ENCODE measurements at regions not wholly inside any gene's neighbourhood (a gene's known extent, or its start where the extent isn't known, plus 50 kb on each side); places are given as distances from the start of the nearest gene placed in this dataset.

- CTCF ChIA-PET: no interaction called here
- peaks cover 33% of the 10 kb centered on the region for H3K9me3 Mint-ChIP-seq (ENCODE audit: unreplicated experiment)
- POLR2A ChIA-PET: no interaction called here
- no peaks in the 10 kb centered on the region for H3K27me3 Mint-ChIP-seq (ENCODE audit: insufficient read depth, unreplicated experiment)
- no peak overlapping the region for H3K4me3 Mint-ChIP-seq (ENCODE audit: unreplicated experiment)
- TF ChIP-seq CTCF (IDR thresholded peaks at IDR 0.05; ENCODE audit: unreplicated experiment): no peak
- BruUV-seq (replicated peaks): no TSS peak
- no peak for DNase-seq (ENCODE audit: unreplicated experiment)
- H3K36me3 Mint-ChIP-seq (ENCODE audit: insufficient read depth, unreplicated experiment): no peaks in the 10 kb centered on the region
- H3K4me1 Mint-ChIP-seq (ENCODE audit: insufficient read depth, unreplicated experiment): no peaks in the 10 kb centered on the region
- intact Hi-C loops (cut with micrococcal nuclease): no loop called here
- no peak overlapping the region for H3K27ac Mint-ChIP-seq (ENCODE audit: low read depth, unreplicated experiment)
These were observed 511.4 kb downstream of the PCDH17 start for GRCh38 chr13:58142952-58143351.

- Mint-ChIP-seq H3K27me3 (ENCODE audit: insufficient read depth, unreplicated experiment) (no peaks in the 10 kb centered on the region), H3K9me3 (ENCODE audit: unreplicated experiment) (peaks cover 21% of the 10 kb centered on the region), H3K4me3 (ENCODE audit: unreplicated experiment) (no peak overlapping the region), H3K4me1 (ENCODE audit: insufficient read depth, unreplicated experiment) (no peaks in the 10 kb centered on the region), H3K27ac (ENCODE audit: low read depth, unreplicated experiment) (no peak overlapping the region), H3K36me3 (ENCODE audit: insufficient read depth, unreplicated experiment) (no peaks in the 10 kb centered on the region)
- POLR2A ChIA-PET: no interaction called here
- no peak for DNase-seq (ENCODE audit: unreplicated experiment)
- CTCF ChIA-PET: no interaction called here
- BruUV-seq (replicated peaks): no TSS peak
- intact Hi-C loops (cut with micrococcal nuclease): no loop called here
- TF ChIP-seq CTCF (IDR thresholded peaks at IDR 0.05; ENCODE audit: unreplicated experiment): no peak
These were observed 513.1 kb downstream of the PCDH17 start for GRCh38 chr13:58144616-58145015.

DNA sequence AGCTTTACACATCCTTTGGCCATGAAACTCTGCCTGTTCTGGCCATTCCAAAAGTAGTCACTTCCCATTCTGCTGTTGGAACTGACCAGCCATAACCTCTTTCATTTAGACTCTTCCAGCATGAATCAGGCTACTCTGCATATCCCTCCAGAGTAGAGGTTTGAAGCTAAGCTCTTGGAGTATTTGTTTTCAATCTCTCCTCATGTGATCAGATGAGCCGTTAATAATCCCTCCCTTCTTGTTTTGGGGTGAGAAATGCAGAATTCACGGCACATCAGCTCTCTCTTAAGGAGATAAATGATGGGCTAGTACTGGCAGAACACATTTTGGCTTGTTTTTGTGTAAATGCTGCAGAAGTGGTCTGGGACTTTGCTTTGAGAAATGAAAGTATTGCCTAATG is 519.9 kb downstream of the PCDH17 start:
- ChIA-PET POLR2A (no interaction called here), CTCF (interaction anchor here (0.7 kb wide), 1 partner anchor 67 kb away, joined by 3 read pairs; no protein-coding TSS in a partner anchor)
- Mint-ChIP-seq H3K4me3 (ENCODE audit: unreplicated experiment) (no peak overlapping the region), H3K36me3 (ENCODE audit: insufficient read depth, unreplicated experiment) (no peaks in the 10 kb centered on the region), H3K27ac (ENCODE audit: low read depth, unreplicated experiment) (no peak overlapping the region), H3K27me3 (ENCODE audit: insufficient read depth, unreplicated experiment) (no peaks in the 10 kb centered on the region), H3K4me1 (ENCODE audit: insufficient read depth, unreplicated experiment) (no peaks in the 10 kb centered on the region), H3K9me3 (ENCODE audit: unreplicated experiment) (no peaks in the 10 kb centered on the region)
- BruUV-seq (replicated peaks): no TSS peak
- no peak for DNase-seq (ENCODE audit: unreplicated experiment)
- no peak for TF ChIP-seq CTCF (IDR thresholded peaks at IDR 0.05; ENCODE audit: unreplicated experiment)
- intact Hi-C loops (cut with micrococcal nuclease): no loop called here

GRCh38 chr13:58160980-58161379 is 529.4 kb downstream of the PCDH17 start:
- ChIA-PET POLR2A (no interaction called here), CTCF (no interaction called here)
- Mint-ChIP-seq H3K27me3 (ENCODE audit: insufficient read depth, unreplicated experiment) (peaks cover 25% of the 10 kb centered on the region), H3K4me1 (ENCODE audit: insufficient read depth, unreplicated experiment) (no peaks in the 10 kb centered on the region), H3K27ac (ENCODE audit: low read depth, unreplicated experiment) (no peak overlapping the region), H3K4me3 (ENCODE audit: unreplicated experiment) (no peak overlapping the region), H3K36me3 (ENCODE audit: insufficient read depth, unreplicated experiment) (no peaks in the 10 kb centered on the region), H3K9me3 (ENCODE audit: unreplicated experiment) (peaks cover 16% of the 10 kb centered on the region)
- TF ChIP-seq CTCF (IDR thresholded peaks at IDR 0.05; ENCODE audit: unreplicated experiment): no peak
- intact Hi-C loops (cut with micrococcal nuclease): no loop called here
- DNase-seq (ENCODE audit: unreplicated experiment): no peak
- no TSS peak for BruUV-seq (replicated peaks)
